ENCODE measurements at regions not wholly inside any gene's neighbourhood (a gene's known extent, or its start where the extent isn't known, plus 50 kb on each side); places are given as distances from the start of the nearest gene placed in this dataset.
A peak's percentile ranks its signal among the peaks of the same experiment; 100 is the strongest.

DNA sequence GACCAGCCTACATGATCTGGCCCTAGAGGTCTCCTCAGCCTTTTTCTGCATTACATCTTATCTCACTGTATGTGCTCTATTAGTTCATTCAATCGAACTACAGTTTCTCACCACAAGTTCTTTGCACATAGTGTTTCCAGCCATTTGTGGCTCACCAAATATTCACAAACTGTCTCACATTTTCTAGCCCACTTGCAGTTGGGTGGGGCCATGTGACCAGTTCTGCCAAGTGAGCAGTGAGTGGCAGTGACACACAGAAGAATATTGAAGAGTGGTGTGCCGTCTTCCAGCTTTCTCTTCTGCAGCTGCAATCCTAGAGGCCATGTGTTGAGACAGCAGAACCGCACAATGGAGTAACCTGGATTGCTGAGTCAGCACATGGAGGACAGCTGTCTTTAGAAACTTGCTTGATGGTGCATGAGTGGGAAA is 103.2 kb upstream of the ZNF644 start (continued):
- TF ChIP-seq MAFG (tag; conservative IDR thresholded peaks at IDR 0.05) (peak; percentile 97), PHF8 (IDR thresholded peaks at IDR 0.05; ENCODE audit: borderline replicate concordance, low read length) (no peak), RNF2 (IDR thresholded peaks at IDR 0.05) (no peak), CBX2 (IDR thresholded peaks at IDR 0.05; ENCODE audit: insufficient read depth, low read length, poor library complexity, severe bottlenecking) (no peak), ERF (CRISPR knock-in tag; IDR thresholded peaks at IDR 0.05) (no peak), NFE2 (IDR thresholded peaks at IDR 0.05; ENCODE audit: low read depth) (peak; percentile 34; the same call in 1 of the 2 replicates), ZHX1 (conservative IDR thresholded peaks at IDR 0.05; ENCODE audit: low read length) (no peak), SMARCA5 (IDR thresholded peaks at IDR 0.05) (no peak), NFXL1 (CRISPR knock-in tag; IDR thresholded peaks at IDR 0.05) (no peak), RUNX1 (IDR thresholded peaks at IDR 0.05; ENCODE audit: low read depth) (no peak), ZNF436 (CRISPR knock-in tag; IDR thresholded peaks at IDR 0.05) (no peak), NFIX (CRISPR knock-in tag; IDR thresholded peaks at IDR 0.05; ENCODE audit: low read depth) (no peak), DDX20 (tag; IDR thresholded peaks at IDR 0.05; ENCODE audit: low read depth) (no peak), ZNF134 (CRISPR knock-in tag; conservative IDR thresholded peaks at IDR 0.05) (no peak), NR3C1 (CRISPR knock-in tag; IDR thresholded peaks at IDR 0.05) (no peak), ZBTB40 (IDR thresholded peaks at IDR 0.05) (no peak), ZBTB40 (CRISPR knock-in tag; IDR thresholded peaks at IDR 0.05) (no peak), MAFK (IDR thresholded peaks at IDR 0.05; ENCODE audit: low read length) (peak; percentile 99), MAFF (IDR thresholded peaks at IDR 0.05; ENCODE audit: low read length) (peak; percentile 99)
- TF ChIP-seq, protein P1, sequence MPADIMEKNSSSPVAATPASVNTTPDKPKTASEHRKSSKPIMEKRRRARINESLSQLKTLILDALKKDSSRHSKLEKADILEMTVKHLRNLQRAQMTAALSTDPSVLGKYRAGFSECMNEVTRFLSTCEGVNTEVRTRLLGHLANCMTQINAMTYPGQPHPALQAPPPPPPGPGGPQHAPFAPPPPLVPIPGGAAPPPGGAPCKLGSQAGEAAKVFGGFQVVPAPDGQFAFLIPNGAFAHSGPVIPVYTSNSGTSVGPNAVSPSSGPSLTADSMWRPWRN (IDR thresholded peaks at IDR 0.05; ENCODE audit: low read depth) = no peak

All from K562 (cell line).